Esophagus squamous epithelium (tissue), 4 donors: ENCODE measurements at regions not wholly inside any gene's neighbourhood (a gene's known extent, or its start where the extent isn't known, plus 50 kb on each side); places are given as distances from the start of the nearest gene placed in this dataset.

Experiments used
- POLR2A ChIP-seq, 4 donors: fragments of 450-650 bp; IDR thresholded peaks; one replicate each; pipeline ENCODE4 v1.6.1; 2017; ENCODE audit warnings: antibody characterized with exemption in 4 of 4, mild to moderate bottlenecking in 4 of 4, moderate library complexity in 3 of 4
- TF ChIP-seq, protein P1 (sequence below), 6 experiments: fragments of 450-650 bp in 4 of 6; fragments of 200-600 bp in 2 of 6; sonication (generic) in 2 of 6; IDR thresholded peaks; one replicate each; pipeline ENCODE4 v1.5.1; 2016 to 2019; ENCODE audit warnings: antibody characterized with exemption in 6 of 6, mild to moderate bottlenecking in 4 of 6, moderate library complexity in 4 of 6

DNA sequence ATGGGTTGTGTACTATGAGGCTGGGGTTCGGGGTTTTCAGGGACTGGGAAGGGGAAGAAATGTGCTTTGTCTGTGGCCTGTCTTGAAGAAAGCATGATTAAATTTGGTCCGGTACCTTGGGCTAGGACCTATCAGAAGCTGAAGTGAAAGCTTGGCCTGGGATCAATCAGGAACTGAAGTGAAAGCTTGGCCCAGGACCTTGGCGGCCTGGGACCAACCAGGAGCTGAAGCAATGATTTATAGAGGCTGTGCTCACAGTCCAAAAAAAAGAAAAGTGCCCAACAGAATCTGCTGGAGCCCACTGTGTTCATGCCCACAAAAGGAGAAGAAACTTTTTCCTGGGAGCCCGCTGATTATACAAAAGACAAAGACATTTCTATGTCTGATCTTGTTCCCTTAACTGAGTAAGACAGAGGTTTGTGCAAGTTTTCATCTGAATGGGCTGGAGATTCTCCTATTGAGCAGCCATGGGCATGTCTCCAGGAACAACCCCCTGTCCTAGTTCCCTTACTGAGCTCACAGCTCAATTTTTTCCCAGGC, 1427.9 kb downstream of the FAM133A start:
- TF ChIP-seq POLR2A (IDR thresholded peaks at IDR 0.05): no peak
- TF ChIP-seq, protein P1, sequence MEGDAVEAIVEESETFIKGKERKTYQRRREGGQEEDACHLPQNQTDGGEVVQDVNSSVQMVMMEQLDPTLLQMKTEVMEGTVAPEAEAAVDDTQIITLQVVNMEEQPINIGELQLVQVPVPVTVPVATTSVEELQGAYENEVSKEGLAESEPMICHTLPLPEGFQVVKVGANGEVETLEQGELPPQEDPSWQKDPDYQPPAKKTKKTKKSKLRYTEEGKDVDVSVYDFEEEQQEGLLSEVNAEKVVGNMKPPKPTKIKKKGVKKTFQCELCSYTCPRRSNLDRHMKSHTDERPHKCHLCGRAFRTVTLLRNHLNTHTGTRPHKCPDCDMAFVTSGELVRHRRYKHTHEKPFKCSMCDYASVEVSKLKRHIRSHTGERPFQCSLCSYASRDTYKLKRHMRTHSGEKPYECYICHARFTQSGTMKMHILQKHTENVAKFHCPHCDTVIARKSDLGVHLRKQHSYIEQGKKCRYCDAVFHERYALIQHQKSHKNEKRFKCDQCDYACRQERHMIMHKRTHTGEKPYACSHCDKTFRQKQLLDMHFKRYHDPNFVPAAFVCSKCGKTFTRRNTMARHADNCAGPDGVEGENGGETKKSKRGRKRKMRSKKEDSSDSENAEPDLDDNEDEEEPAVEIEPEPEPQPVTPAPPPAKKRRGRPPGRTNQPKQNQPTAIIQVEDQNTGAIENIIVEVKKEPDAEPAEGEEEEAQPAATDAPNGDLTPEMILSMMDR (IDR thresholded peaks at IDR 0.05): no peak
